OCI-LY1 (cell line): ENCODE measurements at regions not wholly inside any gene's neighbourhood (a gene's known extent, or its start where the extent isn't known, plus 50 kb on each side); places are given as distances from the start of the nearest gene placed in this dataset.

Source experiments
- EZH2 ChIP-seq: fragments of 200-600 bp; sonication (generic), shearing (Covaris generic); IDR thresholded peaks from 2 replicates; pipeline ENCODE4 v1.8.0; 2017; ENCODE audit warnings: borderline replicate concordance, mixed run types, mild to moderate bottlenecking, antibody characterized with exemption, low read length, moderate library complexity, mixed read lengths
- TF ChIP-seq, protein P1 (sequence below): fragments of 200-600 bp; sonication (generic), shearing (Covaris generic); IDR thresholded peaks from 2 replicates; pipeline ENCODE4 v1.5.1; 2017; ENCODE audit warnings: mild to moderate bottlenecking, antibody characterized with exemption, low read length, moderate library complexity, mixed read lengths

DNA sequence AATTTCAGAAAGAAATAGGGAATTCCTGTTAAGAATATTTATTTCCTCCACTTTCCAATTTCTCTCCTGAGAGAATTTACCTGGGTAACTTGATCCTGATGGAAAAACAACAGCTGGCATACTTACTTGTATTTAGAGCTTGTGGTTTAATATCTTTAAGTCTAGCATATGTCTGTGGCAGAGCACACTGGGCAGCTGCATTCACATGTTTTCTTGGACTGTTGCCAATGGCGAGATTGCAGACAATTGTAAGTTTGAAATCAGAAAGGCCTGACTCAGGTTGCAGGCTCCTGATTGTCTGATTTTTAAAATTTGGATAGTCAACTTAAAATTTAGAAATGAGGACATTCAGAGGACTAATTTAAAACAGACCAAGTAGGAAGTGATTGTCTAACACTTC lies 66.9 kb downstream of the NHLRC3 start:
- TF ChIP-seq, protein P1, sequence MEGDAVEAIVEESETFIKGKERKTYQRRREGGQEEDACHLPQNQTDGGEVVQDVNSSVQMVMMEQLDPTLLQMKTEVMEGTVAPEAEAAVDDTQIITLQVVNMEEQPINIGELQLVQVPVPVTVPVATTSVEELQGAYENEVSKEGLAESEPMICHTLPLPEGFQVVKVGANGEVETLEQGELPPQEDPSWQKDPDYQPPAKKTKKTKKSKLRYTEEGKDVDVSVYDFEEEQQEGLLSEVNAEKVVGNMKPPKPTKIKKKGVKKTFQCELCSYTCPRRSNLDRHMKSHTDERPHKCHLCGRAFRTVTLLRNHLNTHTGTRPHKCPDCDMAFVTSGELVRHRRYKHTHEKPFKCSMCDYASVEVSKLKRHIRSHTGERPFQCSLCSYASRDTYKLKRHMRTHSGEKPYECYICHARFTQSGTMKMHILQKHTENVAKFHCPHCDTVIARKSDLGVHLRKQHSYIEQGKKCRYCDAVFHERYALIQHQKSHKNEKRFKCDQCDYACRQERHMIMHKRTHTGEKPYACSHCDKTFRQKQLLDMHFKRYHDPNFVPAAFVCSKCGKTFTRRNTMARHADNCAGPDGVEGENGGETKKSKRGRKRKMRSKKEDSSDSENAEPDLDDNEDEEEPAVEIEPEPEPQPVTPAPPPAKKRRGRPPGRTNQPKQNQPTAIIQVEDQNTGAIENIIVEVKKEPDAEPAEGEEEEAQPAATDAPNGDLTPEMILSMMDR, result no peak
- TF ChIP-seq EZH2, result no peak
